HG02973 (cell line): ENCODE measurements at regions not wholly inside any gene's neighbourhood (a gene's known extent, or its start where the extent isn't known, plus 50 kb on each side); places are given as distances from the start of the nearest gene placed in this dataset.

Experiments used
- ATAC-seq: cut with Tn5 transposase; IDR thresholded peaks from one replicate; pipeline ENCODE4 v1.9.1; 2021; ENCODE audit warnings: moderate library complexity; ENCODE audit not compliant: unreplicated experiment

GRCh38 chr11:41955635-41956400 lies 496.4 kb upstream of the LRRC4C start:
- ATAC-seq: no peak

- ATAC-seq: no peak
These were observed 504.0 kb upstream of the LRRC4C start for GRCh38 chr11:41963406-41963805.

DNA sequence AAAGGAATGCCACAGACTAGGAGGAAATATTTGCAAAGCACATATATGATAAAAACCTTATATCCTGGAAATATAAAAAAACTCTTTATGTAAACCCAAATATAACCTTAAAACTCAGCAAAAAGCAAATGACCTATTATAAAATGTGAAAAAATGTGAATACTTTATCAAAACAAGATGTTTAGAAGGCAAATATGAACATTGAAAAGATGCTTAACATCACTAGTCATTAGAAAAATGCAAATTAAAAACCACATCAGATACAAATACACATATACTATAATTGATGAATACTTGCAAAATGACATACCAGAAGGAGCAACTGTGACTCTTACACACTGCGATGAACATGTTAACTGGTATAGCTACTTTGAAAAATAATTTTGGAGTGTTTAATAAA lies 511.2 kb upstream of the LRRC4C start:
- ATAC-seq: no peak

- ATAC-seq: no peak
These were observed 512.1 kb upstream of the LRRC4C start for GRCh38 chr11:41971592-41971991.

GRCh38 chr11:41978945-41979344 lies 519.5 kb upstream of the LRRC4C start:
- ATAC-seq: no peak

DNA sequence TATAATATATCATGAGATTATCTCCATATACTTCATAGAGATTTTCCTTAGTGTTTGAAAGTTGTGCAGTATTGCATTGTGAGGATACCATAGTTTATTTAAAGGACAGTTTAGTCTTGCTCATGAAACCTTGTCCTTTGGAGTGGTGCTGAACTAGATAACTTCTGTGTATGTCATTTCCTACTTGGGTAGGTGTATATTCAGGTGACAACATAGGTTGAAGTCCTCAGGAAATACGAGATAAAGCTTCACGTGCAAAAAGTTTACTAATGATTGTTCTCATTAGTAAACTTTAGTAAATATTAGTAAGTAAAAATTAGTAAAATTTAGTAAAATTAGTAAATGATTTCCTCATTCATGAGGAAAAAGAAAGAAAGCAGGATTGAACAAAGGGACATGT lies 521.3 kb upstream of the LRRC4C start:
- no peak for ATAC-seq

DNA sequence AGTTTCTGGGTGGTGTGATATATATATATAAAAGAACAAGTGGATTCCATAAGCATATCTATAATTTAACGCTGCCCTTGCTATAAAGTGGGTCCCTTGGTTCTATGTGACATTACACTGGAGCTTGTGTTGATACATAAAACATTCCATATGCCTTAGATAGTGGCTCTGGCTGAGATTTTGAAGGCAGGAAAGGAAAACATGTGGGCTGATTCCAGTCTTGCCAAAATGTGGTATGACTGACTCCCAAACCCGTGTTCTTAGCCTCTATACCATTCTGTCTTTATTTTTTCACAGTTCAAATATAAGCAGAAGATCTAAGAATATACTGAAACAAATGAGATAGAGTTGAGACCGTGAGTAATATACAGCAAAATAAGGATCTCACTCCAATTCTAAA lies 522.8 kb upstream of the LRRC4C start:
- ATAC-seq: no peak

DNA sequence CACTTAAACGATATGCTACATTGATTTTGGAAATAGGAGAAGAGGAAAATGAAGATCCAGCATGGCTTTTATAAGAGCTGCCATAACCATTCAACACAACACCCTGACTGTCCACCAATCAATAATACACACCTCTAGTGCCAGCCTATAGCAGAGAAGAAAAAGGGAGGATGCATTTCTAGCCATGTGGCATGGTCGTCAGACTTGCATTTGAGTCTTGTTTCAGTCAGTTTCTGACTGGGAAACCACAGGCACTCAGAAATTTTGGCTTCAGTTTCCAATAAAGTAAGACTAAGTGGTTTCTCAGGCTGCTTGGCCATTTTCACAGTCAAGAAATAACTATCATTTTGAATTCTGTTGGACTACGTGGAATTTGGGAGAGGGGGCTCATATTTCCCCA lies 523.5 kb upstream of the LRRC4C start:
- ATAC-seq: no peak

- ATAC-seq: no peak
These were observed 524.0 kb upstream of the LRRC4C start for GRCh38 chr11:41983475-41983874.

- ATAC-seq: no peak
These were observed 524.6 kb upstream of the LRRC4C start for GRCh38 chr11:41984023-41984422.

- ATAC-seq: no peak
These were observed 526.3 kb upstream of the LRRC4C start for GRCh38 chr11:41985799-41986198.

- ATAC-seq: no peak
These were observed 529.6 kb upstream of the LRRC4C start for GRCh38 chr11:41988951-41989572.

- ATAC-seq: no peak
These were observed 530.5 kb upstream of the LRRC4C start for GRCh38 chr11:41989823-41990380.

DNA sequence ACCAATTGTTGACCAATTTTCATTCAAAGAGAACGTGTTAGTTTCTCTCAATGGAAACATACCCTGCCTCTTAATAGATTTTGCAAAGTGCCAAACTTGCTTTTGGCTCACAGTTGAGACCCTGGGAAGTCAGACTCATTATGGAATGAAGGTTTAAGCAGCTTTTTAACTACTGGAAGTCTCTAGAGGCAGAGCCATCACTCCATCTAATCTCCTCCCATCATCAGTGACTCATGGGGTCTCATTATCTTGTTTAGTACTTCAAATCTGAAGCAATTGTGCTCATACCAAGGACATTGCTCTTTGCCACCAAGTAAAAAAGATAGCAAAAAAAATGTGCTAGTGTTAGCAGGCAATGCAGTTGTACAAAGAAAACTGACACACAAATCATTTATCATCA lies 537.1 kb upstream of the LRRC4C start:
- no peak for ATAC-seq

DNA sequence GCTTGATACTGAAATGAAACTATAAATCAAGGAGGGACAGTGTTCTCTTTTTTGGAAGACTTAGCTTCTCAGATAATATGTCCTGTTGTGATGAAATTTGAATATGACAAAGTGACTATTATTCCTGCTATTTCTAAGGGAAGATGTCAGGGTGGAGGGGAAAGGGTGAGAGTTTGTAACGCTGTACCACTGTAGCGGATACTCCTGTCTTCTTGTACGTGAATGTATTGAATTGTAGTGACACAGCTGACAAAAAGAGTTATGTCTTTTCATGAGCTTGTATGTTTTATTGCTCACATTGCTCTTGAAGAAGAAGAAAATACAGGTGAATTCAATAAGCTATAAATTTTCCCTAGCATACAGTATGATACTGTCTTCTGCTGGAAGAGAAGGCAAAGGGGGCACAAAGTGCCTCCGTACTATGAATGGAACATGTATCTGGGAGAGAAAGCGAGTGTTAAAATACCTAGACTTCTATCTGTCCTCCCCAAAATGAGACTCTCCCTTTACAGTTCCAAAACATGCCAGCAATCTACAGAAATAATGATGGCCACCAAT lies 538.5 kb upstream of the LRRC4C start:
- ATAC-seq: no peak

DNA sequence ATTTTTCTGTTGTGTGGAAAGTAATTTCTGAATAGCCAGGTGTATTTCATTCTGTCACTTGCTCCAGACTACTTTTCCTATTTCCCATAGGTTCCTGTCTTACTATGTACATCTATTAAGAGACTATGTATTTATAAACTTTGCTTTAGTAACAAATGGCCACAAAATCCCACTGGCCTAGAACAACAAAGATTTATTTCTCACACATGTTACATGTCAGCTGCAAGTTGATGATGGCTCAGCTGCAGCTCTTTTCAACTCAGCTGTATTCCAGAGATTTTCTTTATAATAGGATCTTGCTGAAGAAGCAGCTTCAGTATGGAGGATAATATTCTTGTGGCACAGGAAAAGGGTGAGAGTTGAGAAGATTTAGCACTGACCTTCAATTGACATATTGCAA lies 539.6 kb upstream of the LRRC4C start:
- ATAC-seq: no peak

- no peak for ATAC-seq
These were observed 544.3 kb upstream of the LRRC4C start for GRCh38 chr11:42003801-42004200.

- ATAC-seq: no peak
These were observed 547.3 kb upstream of the LRRC4C start for GRCh38 chr11:42006766-42007165.

DNA sequence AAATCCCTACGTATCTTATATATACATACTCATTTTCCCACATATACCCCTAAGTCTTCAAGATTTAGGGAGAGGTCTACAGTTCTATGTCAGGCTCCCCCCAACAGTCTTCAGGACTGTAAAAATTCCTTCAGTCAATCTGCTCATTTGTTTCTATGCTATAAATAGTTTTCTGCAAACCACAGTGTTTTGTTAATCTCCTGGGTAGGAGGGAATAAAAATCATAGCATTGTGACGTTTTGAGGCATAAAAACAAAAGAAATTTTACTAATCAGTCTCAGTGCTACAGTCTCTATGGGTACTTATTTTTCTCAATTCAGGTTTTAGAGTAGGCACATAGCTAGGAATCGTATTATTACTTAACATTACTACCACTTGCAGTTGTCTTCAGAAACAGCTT lies 552.8 kb upstream of the LRRC4C start:
- ATAC-seq: no peak

GRCh38 chr11:42013656-42014201 lies 554.3 kb upstream of the LRRC4C start:
- ATAC-seq: no peak

- no peak for ATAC-seq
These were observed 562.5 kb upstream of the LRRC4C start for GRCh38 chr11:42021911-42022310.

DNA sequence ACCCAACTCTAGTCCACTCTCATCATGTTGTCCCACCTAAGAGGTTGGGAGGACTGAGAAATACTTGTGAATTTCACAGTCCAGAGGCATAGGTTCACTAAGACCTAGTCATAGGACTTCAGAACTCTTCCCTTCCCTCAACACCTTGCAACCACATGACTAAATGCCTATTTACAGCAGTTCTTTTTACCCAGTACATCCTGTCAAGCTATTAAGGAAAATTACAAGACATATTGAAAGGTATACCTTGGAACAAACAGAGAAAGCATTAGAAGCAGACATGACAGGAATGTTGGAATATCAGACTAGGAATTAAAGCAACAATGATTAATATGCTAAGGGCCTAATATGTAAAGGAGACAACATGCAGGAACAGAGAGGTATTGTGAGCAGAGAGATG lies 563.8 kb upstream of the LRRC4C start:
- no peak for ATAC-seq
